Left ventricle myocardium superior (tissue), 1 donor: ENCODE measurements at regions not wholly inside any gene's neighbourhood (a gene's known extent, or its start where the extent isn't known, plus 50 kb on each side); places are given as distances from the start of the nearest gene placed in this dataset.

ENCODE experiments used
- ATAC-seq: fragments of 200-7000 bp; cut with Tn5 transposase; one replicate; pipeline ENCODE4 v1.9.1; 2020; ENCODE audit warnings: mild to moderate bottlenecking, moderate library complexity
- DNase-seq: peaks from one replicate; pipeline ENCODE4 v3.0.0-alpha.2; 2020
- intact Hi-C: fragments of 100-400 bp; cut with micrococcal nuclease; formaldehyde crosslinking; loops from one replicate; pipeline ENCODE4 v1.11.0; 2022
- donor health status: DM: no; HTN: yes; CAD: no; lungs with severe emphysema.

GRCh38 chr12:45613855-45614254 is 115.7 kb upstream of the ARID2 start:
- intact Hi-C loops = no loop called here
- DNase-seq (no peak), ATAC-seq (no peak)

DNA sequence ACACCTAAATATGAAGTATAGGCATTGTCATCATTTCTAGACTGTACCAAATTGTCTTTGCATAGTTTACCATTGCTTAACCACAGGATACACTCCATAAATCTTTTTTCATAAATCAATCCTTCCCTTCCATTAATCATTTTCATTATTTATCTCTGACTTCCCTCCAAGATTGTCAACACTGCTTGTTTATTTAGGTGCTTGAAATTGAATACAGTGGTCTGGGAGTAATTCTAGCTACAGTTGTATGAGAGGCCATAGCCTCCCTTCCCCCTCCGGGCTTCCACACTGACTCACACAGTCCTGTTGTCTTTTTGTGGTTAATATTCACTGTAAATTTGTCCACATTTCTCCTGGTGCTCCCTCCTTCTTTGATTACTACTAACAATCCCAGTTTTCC is 114.2 kb upstream of the ARID2 start:
- no peak for ATAC-seq

GRCh38 chr12:45619736-45620135 is 109.8 kb upstream of the ARID2 start:
- ATAC-seq (no peak), DNase-seq (no peak)
- intact Hi-C loops = no loop called here

More for the DNA sequence above, 114.2 kb upstream of the ARID2 start:
- no peak for DNase-seq
- intact Hi-C loops = no loop called here

DNA sequence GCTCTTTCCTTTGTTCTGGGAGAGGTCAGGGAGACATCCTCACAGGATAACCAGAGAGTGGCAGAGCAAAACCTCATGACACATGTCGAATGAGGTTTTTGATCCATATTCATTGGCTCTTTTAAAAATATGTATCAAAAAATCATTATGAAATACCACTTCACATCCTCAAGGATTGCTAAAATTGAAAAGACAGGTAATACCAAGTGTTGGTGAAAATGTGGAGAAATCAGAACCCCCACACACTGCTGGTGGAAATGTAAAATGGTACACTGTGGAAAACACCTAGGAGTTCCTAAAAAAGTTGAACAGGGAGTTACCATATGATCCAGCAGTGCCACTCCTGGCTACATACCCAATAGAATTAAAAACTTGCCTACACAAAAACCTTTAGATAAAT is 107.8 kb upstream of the ARID2 start:
- intact Hi-C loops = no loop called here
- DNase-seq (no peak), ATAC-seq (no peak)

DNA sequence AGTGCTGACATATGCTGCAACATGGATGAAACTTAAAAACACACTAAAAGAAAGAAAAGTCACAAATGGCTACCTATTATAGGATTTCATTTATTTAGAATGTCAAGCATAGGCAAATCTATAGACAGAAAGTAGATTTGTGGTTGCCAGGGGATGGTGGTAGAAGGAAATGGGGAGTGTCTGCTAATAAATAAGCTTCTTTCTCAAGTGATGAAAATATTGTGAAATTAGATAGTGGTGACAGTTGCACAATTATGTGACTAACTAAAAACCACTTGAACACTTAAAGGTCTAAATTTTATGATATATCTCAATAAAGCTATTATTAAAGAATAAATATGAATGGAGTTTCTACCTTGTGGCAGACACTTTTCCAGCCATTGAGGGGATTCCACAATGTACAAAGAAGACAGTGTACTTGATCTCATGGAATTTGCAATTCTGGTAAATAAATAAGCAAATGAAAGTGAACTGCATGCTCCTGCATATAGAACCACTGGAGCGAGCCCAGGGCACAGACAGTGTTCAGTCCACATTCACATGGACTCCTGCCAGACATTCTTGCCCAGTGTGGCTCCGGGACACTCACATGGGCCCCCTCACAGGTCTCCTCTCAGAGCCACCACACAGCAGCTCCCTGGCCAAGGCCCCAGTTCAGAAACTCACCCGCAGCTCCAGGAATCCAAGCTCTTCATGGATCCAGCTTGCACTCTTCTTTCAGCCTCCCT is 107.1 kb upstream of the ARID2 start:
- DNase-seq (no peak), ATAC-seq (peak; percentile 56)
- intact Hi-C loops = no loop called here

DNA sequence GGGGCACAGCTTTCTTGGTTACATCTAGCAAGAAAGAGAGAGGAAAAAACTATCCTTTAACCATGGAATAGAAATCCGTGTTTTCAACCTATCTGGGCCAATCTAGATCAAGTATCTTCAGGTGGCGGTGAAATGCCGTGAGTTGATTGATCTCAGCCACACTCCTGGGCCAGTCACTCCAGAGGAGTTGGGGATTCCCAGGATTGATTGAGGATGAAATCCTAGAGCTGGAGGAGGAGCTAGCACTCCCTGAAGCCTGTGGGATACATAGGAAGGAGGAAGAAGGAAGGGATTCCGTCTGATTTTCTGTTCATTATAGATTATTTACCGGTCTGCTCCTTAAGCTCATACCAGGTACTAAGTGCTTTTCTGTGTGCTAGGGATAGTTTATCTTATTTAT is 106.3 kb upstream of the ARID2 start:
- intact Hi-C loops = no loop called here
- DNase-seq = no peak
- no peak for ATAC-seq

GRCh38 chr12:45623940-45624339 is 105.6 kb upstream of the ARID2 start:
- DNase-seq (no peak), ATAC-seq (no peak)
- intact Hi-C loops = no loop called here

DNA sequence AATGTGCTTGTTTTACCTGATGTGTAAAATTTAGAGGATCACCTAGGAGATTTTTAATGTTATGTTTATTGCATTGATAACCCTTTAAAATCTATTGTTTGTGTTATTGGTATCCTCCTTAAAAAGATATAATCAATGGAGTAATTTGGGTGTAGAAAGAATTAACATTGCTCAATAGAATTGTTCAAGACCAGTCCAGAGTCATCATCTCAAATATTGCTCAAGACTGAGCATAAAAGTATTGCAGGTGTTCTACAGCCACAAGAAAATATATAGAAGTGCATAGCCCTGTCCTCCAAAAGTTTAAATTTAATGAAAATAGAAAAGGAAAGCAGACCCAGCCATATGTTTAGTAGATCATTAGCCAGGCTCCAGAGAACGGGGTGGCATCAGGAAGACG is 102.5 kb upstream of the ARID2 start:
- ATAC-seq (no peak), DNase-seq (no peak)
- intact Hi-C loops = no loop called here

DNA sequence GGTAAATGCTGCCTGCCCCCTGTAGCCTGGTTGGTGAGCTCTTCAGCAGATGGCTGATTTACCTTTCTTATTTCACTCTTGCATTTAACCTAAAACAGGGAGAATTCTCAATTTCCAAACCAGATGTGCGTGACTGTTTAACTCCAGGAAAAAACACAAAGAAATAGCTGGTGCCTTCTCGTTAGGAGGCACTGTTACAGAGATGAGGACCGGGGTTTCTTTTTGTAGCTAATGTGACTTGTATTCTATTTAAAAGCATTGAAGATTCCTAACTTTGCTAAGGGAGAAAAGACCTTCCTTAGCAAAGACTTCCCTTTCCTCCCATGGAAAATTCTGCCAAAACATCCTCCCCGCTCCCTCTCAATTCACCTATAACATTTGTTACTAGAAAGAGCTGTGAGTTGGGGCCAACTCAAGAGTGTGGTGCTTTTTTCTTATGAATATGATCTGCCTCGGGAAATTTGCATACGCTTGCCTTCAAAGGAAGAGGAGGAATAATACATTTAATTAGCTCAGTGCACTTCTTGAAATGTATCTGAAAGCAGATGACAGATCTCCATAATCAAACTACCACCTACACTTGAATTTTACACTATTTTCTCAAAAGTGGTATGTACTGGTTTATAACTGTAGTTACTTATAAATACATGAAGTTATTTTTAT is 102.0 kb upstream of the ARID2 start:
- DNase-seq = no peak
- no peak for ATAC-seq
- intact Hi-C loops = no loop called here

GRCh38 chr12:45629292-45629691 is 100.2 kb upstream of the ARID2 start:
- ATAC-seq (no peak), DNase-seq (no peak)
- intact Hi-C loops = no loop called here

GRCh38 chr12:45633733-45634132 is 95.8 kb upstream of the ARID2 start:
- DNase-seq (no peak), ATAC-seq (no peak)
- intact Hi-C loops = no loop called here

DNA sequence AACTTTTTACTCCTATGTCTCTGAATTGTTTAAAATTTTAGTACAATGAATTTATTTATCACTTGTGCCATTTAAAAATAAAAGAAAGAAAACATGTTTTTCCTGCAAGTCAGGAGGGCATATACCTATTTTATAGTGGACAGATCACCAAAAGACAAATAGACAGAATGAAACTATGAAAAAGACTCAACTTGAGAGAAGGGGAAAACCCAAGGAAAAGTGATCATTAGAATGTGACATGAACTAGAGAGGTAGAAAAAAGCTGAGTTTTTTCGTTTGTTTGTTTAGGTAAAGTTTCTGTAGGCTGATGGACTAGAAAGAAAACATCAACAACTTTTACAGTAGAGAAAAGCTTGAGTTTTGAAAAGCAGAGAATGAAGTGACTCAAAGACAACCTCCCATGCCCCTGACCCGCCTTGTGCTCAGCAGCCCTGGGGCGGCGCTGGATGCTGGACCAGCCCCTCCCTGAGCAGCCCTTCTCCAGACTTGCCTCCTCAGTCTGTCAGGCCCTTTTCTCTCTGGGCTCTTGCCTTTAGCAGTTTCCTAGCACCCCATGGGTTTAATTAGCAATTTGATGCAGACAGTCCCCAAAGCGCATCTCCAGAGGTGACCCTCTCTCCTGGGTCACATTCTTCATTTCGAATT is 95.1 kb upstream of the ARID2 start:
- intact Hi-C loops = no loop called here
- no peak for DNase-seq
- no peak for ATAC-seq

DNA sequence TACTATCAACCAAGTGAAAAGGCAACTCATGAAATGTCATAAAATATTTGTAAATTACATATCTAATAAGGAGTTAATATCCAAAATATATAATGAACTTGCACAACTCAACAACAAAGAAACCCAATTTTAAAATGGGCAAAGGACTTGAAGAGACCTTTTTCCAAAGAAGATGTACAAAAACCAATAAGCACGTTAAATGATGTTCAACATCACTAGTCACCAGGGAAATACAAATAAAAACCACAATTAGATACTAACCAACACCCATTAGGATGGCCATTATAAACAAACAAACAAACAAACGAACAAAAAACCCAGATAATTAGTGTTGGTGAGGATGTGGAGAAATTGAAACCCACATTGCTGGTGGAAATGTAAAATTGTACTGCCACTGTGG is 92.3 kb upstream of the ARID2 start:
- DNase-seq (no peak), ATAC-seq (no peak)
- intact Hi-C loops = no loop called here

- ATAC-seq (no peak), DNase-seq (no peak)
- intact Hi-C loops = no loop called here
Measured at GRCh38 chr12:45637706-45638105, 91.8 kb upstream of the ARID2 start.

DNA sequence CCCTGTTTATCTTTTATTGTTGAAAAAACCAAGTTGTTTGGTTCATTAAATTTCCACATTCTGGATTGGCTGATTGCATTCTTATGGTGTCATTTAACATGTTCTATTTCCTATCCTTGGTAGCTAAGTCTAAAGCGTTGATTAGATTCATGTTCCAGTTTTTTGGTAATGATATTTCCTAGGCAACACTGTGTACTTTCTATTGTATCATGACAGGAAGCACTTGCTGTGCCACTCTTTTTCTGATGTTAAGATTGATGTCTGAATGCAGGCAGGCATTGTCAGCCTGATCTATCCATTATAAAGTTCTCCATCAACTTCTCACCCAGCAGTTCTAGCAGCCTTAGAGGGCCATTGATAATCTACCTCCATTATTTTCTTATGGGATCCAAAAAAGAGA is 91.1 kb upstream of the ARID2 start:
- intact Hi-C loops = no loop called here
- no peak for ATAC-seq

DNA sequence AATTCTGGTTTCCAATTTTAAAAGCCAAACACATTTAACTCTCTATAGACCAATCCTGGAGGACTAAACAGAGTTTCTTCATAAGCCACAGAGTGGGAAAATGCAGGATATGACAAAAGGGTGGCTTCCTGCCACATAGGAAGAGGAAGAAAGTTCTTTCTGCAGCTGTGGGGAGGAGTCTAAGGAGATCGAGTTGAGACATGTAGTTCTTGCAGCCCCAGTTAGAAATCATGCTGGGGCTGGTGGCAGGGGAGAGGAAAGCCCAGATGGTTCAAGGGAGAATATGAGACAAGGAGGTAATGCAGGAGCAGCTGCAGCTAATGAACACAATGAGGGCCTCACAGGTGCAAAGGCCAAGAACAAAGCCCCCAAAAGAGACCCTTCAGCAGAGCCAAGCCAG is 85.0 kb upstream of the ARID2 start:
- no peak for DNase-seq
- intact Hi-C loops = no loop called here
- peak; percentile 30 for ATAC-seq

More for the DNA sequence above, 91.1 kb upstream of the ARID2 start:
- DNase-seq = no peak

DNA sequence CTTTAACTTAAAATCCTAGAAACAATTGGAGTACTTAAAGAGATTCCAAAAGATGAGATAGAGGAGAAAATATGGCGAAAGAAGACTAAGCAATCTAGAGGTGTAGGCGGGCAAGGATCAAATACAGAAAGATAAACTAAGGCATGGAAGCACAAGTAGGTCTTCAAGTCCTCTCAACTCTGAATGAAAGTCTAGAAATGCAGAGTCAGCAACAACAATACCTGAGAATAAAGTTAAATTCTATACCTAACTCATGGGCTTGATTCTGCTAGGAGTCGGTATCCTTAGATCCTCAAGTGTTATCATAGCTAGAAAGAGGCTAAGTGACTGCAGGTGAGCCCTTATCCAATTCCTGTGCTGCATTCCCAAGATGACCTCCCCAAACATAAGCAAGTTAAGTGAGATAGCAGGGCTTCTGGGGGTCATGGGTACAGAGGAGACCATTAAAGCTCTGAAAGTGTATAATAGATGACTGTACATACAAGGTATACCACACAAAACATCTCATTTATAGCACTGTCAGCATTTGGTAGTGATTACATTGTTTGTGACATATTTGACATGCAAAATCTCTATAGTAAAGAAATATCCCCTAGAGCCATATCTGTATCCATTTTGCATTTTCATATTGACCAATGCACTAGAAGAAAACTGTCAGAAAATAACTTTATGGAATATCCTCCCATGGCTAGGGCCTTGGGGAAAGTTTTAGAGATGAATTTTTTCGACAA is 82.5 kb upstream of the ARID2 start:
- no peak for ATAC-seq
- intact Hi-C loops = no loop called here
- no peak for DNase-seq

DNA sequence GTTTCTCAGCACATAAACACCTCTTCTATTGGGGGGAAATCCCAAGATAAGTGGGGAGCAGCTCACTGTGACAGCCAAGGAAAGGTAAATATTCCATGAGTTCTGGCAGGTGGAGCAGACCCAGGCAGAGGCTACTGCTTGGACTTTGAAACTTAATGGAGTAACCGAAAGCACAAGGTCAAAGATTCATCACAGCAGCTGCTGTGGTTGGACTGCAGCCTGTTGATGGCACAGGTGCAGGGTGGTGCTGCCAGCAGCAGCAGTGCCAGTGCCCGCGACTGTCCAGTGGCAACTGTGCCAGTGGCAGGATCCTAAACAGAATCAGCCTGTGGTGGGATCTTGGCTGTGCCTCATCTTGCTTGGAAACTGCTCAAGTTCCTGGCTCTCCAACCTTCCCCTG is 81.4 kb upstream of the ARID2 start:
- DNase-seq (peak; percentile 54), ATAC-seq (peak; percentile 95)
- intact Hi-C loops = no loop called here

DNA sequence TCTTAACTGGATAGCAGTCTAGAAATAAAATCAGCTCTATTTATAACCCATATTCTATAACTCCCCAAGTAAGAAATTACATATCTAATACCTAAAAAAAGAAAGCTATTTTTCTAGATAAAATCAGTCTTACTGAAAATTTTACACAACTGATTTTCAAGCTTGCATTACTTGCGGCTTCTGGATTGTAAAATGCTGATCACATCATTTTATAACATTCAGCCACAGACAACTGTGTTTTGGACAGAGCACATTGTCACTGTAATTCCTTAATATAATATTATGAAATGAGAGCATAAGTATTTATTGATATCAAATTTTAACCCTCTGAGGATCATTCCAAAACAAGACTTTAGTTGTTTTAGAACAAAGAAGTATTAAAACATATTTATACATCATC is 78.5 kb upstream of the ARID2 start:
- DNase-seq = no peak
- intact Hi-C loops = no loop called here
- ATAC-seq = no peak

DNA sequence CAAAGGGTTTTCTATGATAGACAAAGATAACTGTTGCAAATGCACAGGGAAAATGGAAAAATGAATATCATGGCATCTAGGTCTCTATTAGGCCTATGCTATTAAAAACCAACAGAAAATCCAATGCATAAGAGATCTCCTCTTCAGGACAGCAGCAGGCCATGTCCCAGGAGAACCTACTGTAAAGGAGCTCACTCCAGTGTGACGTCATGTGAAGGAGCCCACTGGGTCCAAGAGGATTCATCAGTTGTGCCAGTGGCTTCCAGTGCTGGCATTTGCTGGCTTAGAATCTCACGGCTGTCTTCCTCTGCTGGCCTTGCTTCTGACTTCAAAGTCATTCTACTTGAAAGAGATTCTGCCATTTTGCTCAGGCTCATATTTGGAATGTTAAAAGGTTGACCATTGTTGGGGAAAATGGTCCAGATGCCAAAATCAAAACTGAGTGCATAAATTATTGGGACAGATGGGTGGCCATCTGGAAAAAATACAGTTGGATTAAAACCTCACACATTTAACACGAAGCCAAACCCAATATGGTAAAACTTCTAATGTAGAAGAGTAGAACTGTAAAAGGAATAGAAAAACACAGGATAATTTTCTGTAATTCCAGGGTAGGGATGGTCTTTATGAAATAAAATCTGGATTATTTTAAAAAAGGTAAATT is 75.4 kb upstream of the ARID2 start:
- ATAC-seq = no peak
- intact Hi-C loops = no loop called here
- DNase-seq = no peak
